Stimulated activated naive CD8-positive, alpha-beta T cell treated with anti-CD3 and anti-CD28 coated beads, Interleukin-15, Interleukin-2, amounts not matched to agents 100 ng/mL and 50 ng/mL, for 24 hours (primary cell): ENCODE measurements at regions not wholly inside any gene's neighbourhood (a gene's known extent, or its start where the extent isn't known, plus 50 kb on each side); places are given as distances from the start of the nearest gene placed in this dataset.
"Not testable (repeated sequence)": the region's sequence is repeated elsewhere in the genome, so short reads cannot be mapped to it uniquely, and the experiment has no call there.

Source experiments
- H3K27ac Mint-ChIP-seq: one replicate; pipeline ENCODE4 v1.8.0; 2021; ENCODE audit warnings: mild to moderate bottlenecking, mixed read lengths
- H3K27me3 Mint-ChIP-seq: one replicate; pipeline ENCODE4 v1.8.0; 2021; ENCODE audit warnings: mixed read lengths
- H3K36me3 Mint-ChIP-seq: one replicate; pipeline ENCODE4 v1.8.0; 2021; ENCODE audit warnings: low read depth, mixed read lengths
- H3K4me1 Mint-ChIP-seq: one replicate; pipeline ENCODE4 v1.8.0; 2021; ENCODE audit warnings: low read depth, mixed read lengths
- H3K4me3 Mint-ChIP-seq: one replicate; pipeline ENCODE4 v1.8.0; 2021; ENCODE audit warnings: mild to moderate bottlenecking, mixed read lengths
- H3K9me3 Mint-ChIP-seq: one replicate; pipeline ENCODE4 v1.8.0; 2021; ENCODE audit warnings: mixed read lengths

- H3K4me3 Mint-ChIP-seq: no peak overlapping the region
- no peaks in the 10 kb centered on the region for H3K4me1 Mint-ChIP-seq
- H3K27me3 Mint-ChIP-seq: peaks cover 8% of the 10 kb centered on the region
- H3K36me3 Mint-ChIP-seq: no peaks in the 10 kb centered on the region
- no peaks in the 10 kb centered on the region for H3K9me3 Mint-ChIP-seq
- H3K27ac Mint-ChIP-seq: no peak overlapping the region
Observed at GRCh38 chr2:235105821-235106359, 154.1 kb downstream of the SH3BP4 start.

GRCh38 chr2:235106874-235107639, 155.2 kb downstream of the SH3BP4 start:
- Mint-ChIP-seq H3K27me3 (peaks cover 8% of the 10 kb centered on the region), H3K27ac (no peak overlapping the region), H3K4me3 (no peak overlapping the region), H3K36me3 (no peaks in the 10 kb centered on the region), H3K9me3 (no peaks in the 10 kb centered on the region), H3K4me1 (no peaks in the 10 kb centered on the region)

- no peaks in the 10 kb centered on the region for H3K36me3 Mint-ChIP-seq
- no peak overlapping the region for H3K4me3 Mint-ChIP-seq
- no peaks in the 10 kb centered on the region for H3K9me3 Mint-ChIP-seq
- peaks cover 10% of the 10 kb centered on the region for H3K27me3 Mint-ChIP-seq
- no peak overlapping the region for H3K27ac Mint-ChIP-seq
- H3K4me1 Mint-ChIP-seq: no peaks in the 10 kb centered on the region
Observed at GRCh38 chr2:235107640-235107951, 155.8 kb downstream of the SH3BP4 start.

- H3K4me1 Mint-ChIP-seq, H3K27ac Mint-ChIP-seq, H3K9me3 Mint-ChIP-seq, H3K27me3 Mint-ChIP-seq, H3K4me3 Mint-ChIP-seq, H3K36me3 Mint-ChIP-seq: not testable (repeated sequence)
Observed at GRCh38 chr2:235109561-235109960, 157.7 kb downstream of the SH3BP4 start.

- Mint-ChIP-seq H3K9me3 (no peaks in the 10 kb centered on the region), H3K36me3 (no peaks in the 10 kb centered on the region), H3K4me3 (no peak overlapping the region), H3K4me1 (no peaks in the 10 kb centered on the region), H3K27me3 (peaks cover 10% of the 10 kb centered on the region), H3K27ac (no peak overlapping the region)
Observed at GRCh38 chr2:235112365-235112764, 160.5 kb downstream of the SH3BP4 start.

GRCh38 chr2:235113854-235114253, 162.0 kb downstream of the SH3BP4 start:
- no peaks in the 10 kb centered on the region for H3K36me3 Mint-ChIP-seq
- H3K4me3 Mint-ChIP-seq: no peak overlapping the region
- no peaks in the 10 kb centered on the region for H3K4me1 Mint-ChIP-seq
- H3K9me3 Mint-ChIP-seq: no peaks in the 10 kb centered on the region
- H3K27ac Mint-ChIP-seq: no peak overlapping the region
- peaks cover 21% of the 10 kb centered on the region for H3K27me3 Mint-ChIP-seq

- Mint-ChIP-seq H3K4me3 (no peak overlapping the region), H3K9me3 (peaks cover under 1% of the 10 kb centered on the region), H3K36me3 (no peaks in the 10 kb centered on the region), H3K4me1 (no peaks in the 10 kb centered on the region), H3K27me3 (peaks cover 21% of the 10 kb centered on the region), H3K27ac (no peak overlapping the region)
Observed at GRCh38 chr2:235114286-235114685, 162.5 kb downstream of the SH3BP4 start.

GRCh38 chr2:235115521-235115920, 163.7 kb downstream of the SH3BP4 start:
- no peak overlapping the region for H3K27ac Mint-ChIP-seq
- H3K36me3 Mint-ChIP-seq: no peaks in the 10 kb centered on the region
- peaks cover 6% of the 10 kb centered on the region for H3K9me3 Mint-ChIP-seq

GRCh38 chr2:235116885-235117492, 165.2 kb downstream of the SH3BP4 start:
- H3K27me3 Mint-ChIP-seq: peaks cover 34% of the 10 kb centered on the region
- peaks cover 11% of the 10 kb centered on the region for H3K9me3 Mint-ChIP-seq
- no peak overlapping the region for H3K4me3 Mint-ChIP-seq
- no peak overlapping the region for H3K27ac Mint-ChIP-seq
- H3K36me3 Mint-ChIP-seq: no peaks in the 10 kb centered on the region
- H3K4me1 Mint-ChIP-seq: no peaks in the 10 kb centered on the region

More at GRCh38 chr2:235115521-235115920, 163.7 kb downstream of the SH3BP4 start:
- peaks cover 26% of the 10 kb centered on the region for H3K27me3 Mint-ChIP-seq
- no peak overlapping the region for H3K4me3 Mint-ChIP-seq
- H3K4me1 Mint-ChIP-seq: no peaks in the 10 kb centered on the region

GRCh38 chr2:235126768-235127167, 175.0 kb downstream of the SH3BP4 start:
- no peak overlapping the region for H3K27ac Mint-ChIP-seq
- H3K27me3 Mint-ChIP-seq: peaks cover 44% of the 10 kb centered on the region
- H3K4me1 Mint-ChIP-seq: no peaks in the 10 kb centered on the region
- H3K9me3 Mint-ChIP-seq: no peaks in the 10 kb centered on the region
- no peaks in the 10 kb centered on the region for H3K36me3 Mint-ChIP-seq
- no peak overlapping the region for H3K4me3 Mint-ChIP-seq

- peaks cover 50% of the 10 kb centered on the region for H3K27me3 Mint-ChIP-seq
- no peak overlapping the region for H3K4me3 Mint-ChIP-seq
- no peaks in the 10 kb centered on the region for H3K4me1 Mint-ChIP-seq
- no peaks in the 10 kb centered on the region for H3K36me3 Mint-ChIP-seq
- H3K27ac Mint-ChIP-seq: no peak overlapping the region
- no peaks in the 10 kb centered on the region for H3K9me3 Mint-ChIP-seq
Observed at GRCh38 chr2:235127931-235128330, 176.1 kb downstream of the SH3BP4 start.

GRCh38 chr2:235129850-235130249, 178.0 kb downstream of the SH3BP4 start:
- Mint-ChIP-seq H3K4me3 (no peak overlapping the region), H3K27me3 (peaks cover 55% of the 10 kb centered on the region), H3K27ac (no peak overlapping the region), H3K4me1 (no peaks in the 10 kb centered on the region), H3K36me3 (no peaks in the 10 kb centered on the region), H3K9me3 (no peaks in the 10 kb centered on the region)

GRCh38 chr2:235131334-235132305, 179.8 kb downstream of the SH3BP4 start:
- Mint-ChIP-seq H3K27ac (no peak overlapping the region), H3K4me1 (no peaks in the 10 kb centered on the region), H3K9me3 (no peaks in the 10 kb centered on the region), H3K4me3 (no peak overlapping the region), H3K36me3 (no peaks in the 10 kb centered on the region), H3K27me3 (peaks cover 53% of the 10 kb centered on the region)

GRCh38 chr2:235132651-235133050, 180.8 kb downstream of the SH3BP4 start:
- Mint-ChIP-seq H3K4me3 (no peak overlapping the region), H3K9me3 (no peaks in the 10 kb centered on the region), H3K36me3 (no peaks in the 10 kb centered on the region), H3K27me3 (peaks cover 51% of the 10 kb centered on the region), H3K27ac (no peak overlapping the region), H3K4me1 (no peaks in the 10 kb centered on the region)

- Mint-ChIP-seq H3K27me3 (peaks cover 49% of the 10 kb centered on the region), H3K4me1 (no peaks in the 10 kb centered on the region), H3K36me3 (no peaks in the 10 kb centered on the region), H3K27ac (no peak overlapping the region), H3K9me3 (no peaks in the 10 kb centered on the region), H3K4me3 (no peak overlapping the region)
Observed at GRCh38 chr2:235133837-235134236, 182.0 kb downstream of the SH3BP4 start.
